VCaP (cell line): ENCODE measurements at regions not wholly inside any gene's neighbourhood (a gene's known extent, or its start where the extent isn't known, plus 50 kb on each side); places are given as distances from the start of the nearest gene placed in this dataset.

ENCODE experiments used
- H3K27ac ChIP-seq: fragments of 450-650 bp; 2 replicates; pipeline ENCODE4 v1.5.1; 2017
- TF ChIP-seq, protein P1 (sequence below): fragments of 450-650 bp; conservative IDR thresholded peaks from 2 replicates; pipeline ENCODE4 v1.5.1; 2017; ENCODE audit warnings: mild to moderate bottlenecking, moderate library complexity

DNA sequence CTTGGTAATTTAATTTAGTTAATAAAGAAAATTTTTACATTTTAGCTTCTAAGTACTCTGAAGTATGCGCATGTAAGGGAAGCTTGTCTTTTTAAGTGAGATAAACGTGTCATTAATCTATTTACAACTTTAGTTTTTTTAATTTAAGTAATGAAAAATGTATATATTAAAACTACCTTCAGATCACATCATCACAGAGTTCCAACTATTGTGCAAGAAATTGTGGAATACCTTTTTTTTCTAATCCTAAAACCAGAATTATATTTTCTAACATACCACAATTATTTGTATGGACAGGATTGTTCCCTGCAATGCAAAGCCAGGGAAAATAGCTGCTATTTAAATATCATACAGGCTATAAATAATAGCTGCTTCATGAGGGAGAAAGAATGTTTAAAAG lies 303.2 kb upstream of the KCND2 start:
- H3K27ac ChIP-seq: no peak overlapping the region
- TF ChIP-seq, protein P1, sequence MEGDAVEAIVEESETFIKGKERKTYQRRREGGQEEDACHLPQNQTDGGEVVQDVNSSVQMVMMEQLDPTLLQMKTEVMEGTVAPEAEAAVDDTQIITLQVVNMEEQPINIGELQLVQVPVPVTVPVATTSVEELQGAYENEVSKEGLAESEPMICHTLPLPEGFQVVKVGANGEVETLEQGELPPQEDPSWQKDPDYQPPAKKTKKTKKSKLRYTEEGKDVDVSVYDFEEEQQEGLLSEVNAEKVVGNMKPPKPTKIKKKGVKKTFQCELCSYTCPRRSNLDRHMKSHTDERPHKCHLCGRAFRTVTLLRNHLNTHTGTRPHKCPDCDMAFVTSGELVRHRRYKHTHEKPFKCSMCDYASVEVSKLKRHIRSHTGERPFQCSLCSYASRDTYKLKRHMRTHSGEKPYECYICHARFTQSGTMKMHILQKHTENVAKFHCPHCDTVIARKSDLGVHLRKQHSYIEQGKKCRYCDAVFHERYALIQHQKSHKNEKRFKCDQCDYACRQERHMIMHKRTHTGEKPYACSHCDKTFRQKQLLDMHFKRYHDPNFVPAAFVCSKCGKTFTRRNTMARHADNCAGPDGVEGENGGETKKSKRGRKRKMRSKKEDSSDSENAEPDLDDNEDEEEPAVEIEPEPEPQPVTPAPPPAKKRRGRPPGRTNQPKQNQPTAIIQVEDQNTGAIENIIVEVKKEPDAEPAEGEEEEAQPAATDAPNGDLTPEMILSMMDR: no peak

DNA sequence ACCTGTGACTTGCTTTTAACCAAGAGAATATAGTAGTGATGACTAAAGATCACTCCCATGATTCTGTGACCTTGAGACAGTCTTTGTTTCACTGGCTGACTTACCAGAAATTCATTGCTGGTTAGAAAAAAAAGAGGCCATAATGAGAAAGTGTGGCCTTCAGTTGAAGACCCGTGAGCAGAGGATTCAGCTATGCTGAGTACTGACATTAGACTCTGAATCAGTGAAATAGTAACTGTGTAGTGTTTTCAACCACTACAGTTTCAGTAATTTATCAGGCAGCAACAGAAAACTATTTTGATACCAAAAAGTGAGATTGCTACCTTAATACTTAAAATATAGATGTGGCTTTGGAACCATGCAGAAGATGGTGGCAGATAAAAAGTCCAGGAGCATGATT lies 298.0 kb upstream of the KCND2 start:
- TF ChIP-seq, protein P1: no peak

GRCh38 chr7:119982884-119983283 lies 290.1 kb upstream of the KCND2 start:
- H3K27ac ChIP-seq: no peak overlapping the region
- TF ChIP-seq, protein P1: no peak

More for the DNA sequence above, 298.0 kb upstream of the KCND2 start:
- no peak overlapping the region for H3K27ac ChIP-seq

DNA sequence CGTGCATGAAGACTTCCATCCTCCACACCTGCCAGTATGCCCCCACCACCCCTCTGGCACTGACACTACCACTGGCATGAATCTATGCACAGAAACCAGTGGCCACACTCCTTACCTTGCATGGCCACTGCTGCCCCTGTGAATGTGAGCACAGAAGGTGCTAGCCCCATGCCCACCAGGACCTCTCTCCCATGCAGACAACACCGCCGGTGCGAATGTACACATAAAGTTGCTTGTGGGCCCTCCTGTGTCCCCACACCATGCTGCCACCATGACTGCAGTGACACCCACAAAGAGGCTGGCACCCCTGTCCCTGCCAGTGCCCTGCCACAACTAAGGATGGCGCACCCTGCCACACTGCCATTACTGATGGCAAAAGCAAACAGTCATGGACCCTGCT lies 289.5 kb upstream of the KCND2 start:
- TF ChIP-seq, protein P1: no peak
- H3K27ac ChIP-seq: no peak overlapping the region

GRCh38 chr7:119984247-119984646 lies 288.7 kb upstream of the KCND2 start:
- TF ChIP-seq, protein P1: no peak
- H3K27ac ChIP-seq: no peak overlapping the region

GRCh38 chr7:119988401-119988800 lies 284.6 kb upstream of the KCND2 start:
- no peak overlapping the region for H3K27ac ChIP-seq
- TF ChIP-seq, protein P1: no peak

DNA sequence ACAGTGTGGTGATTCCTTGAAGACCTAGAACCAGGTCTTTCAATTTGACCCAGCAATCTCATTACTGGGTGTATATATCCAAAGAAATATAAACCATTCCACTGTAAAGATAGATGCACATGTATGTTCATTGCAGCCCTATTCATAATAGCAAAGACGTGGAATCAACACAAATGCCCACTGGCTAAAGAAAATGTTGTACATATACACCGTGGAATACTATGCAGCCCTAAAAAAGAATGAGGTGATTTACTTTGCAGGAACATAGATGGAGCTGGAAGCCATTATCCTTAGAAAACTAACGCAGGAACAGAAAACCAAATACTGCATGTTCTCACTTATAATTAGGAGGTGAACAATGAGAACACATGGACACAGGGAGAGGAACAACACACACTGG lies 278.0 kb upstream of the KCND2 start:
- H3K27ac ChIP-seq: no peak overlapping the region
- TF ChIP-seq, protein P1: no peak

DNA sequence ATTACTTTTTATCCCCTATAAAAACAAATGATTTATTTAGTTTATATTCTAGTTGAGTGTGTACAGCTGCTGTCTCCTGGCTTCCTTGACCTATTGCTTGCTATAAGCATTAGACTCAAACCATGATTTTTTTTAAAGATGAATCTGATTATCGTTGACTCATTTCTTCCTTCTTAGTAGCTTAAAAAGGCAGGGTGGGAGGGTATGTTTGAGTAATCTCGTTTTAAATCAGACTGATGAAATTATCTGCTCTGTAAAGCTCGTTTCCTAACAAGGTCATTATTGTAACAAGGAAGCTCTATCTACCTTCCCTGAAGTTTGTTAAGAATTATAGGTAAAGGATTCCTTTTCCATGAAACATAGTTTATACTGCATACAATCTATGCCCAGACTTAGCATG lies 276.3 kb upstream of the KCND2 start:
- TF ChIP-seq, protein P1: no peak
- H3K27ac ChIP-seq: no peak overlapping the region
